Activated CD4-positive, alpha-beta T cell treated with anti-CD3 and anti-CD28 coated beads for 1 hour (primary cell): ENCODE measurements at regions not wholly inside any gene's neighbourhood (a gene's known extent, or its start where the extent isn't known, plus 50 kb on each side); places are given as distances from the start of the nearest gene placed in this dataset.
"Not testable (repeated sequence)": the region's sequence is repeated elsewhere in the genome, so short reads cannot be mapped to it uniquely, and the experiment has no call there.

ENCODE experiments used
- DNase-seq: peaks from one replicate; pipeline ENCODE4 v3.0.0-alpha.2; 2020

GRCh38 chr1:166701603-166702100, 137.6 kb upstream of the POGK start:
- DNase-seq = no peak

- DNase-seq = no peak
Measured at GRCh38 chr1:166703141-166703540, 136.1 kb upstream of the POGK start.

- DNase-seq = no peak
Measured at GRCh38 chr1:166703726-166704462, 135.4 kb upstream of the POGK start.

- no peak for DNase-seq
Measured at GRCh38 chr1:166705376-166706289, 133.6 kb upstream of the POGK start.

GRCh38 chr1:166716620-166717019, 122.7 kb upstream of the POGK start:
- no peak for DNase-seq

- no peak for DNase-seq
Measured at GRCh38 chr1:166721145-166721544, 118.1 kb upstream of the POGK start.

GRCh38 chr1:166730299-166730888, 108.9 kb upstream of the POGK start:
- no peak for DNase-seq

GRCh38 chr1:166738140-166738539, 101.1 kb upstream of the POGK start:
- no peak for DNase-seq

- no peak for DNase-seq
Measured at GRCh38 chr1:166738873-166739272, 100.4 kb upstream of the POGK start.

GRCh38 chr1:166740668-166741276, 98.5 kb upstream of the POGK start:
- no peak for DNase-seq

- no peak for DNase-seq
Measured at GRCh38 chr1:166763318-166763717, 76.0 kb upstream of the POGK start.

GRCh38 chr1:166766942-166767341, 72.3 kb upstream of the POGK start:
- DNase-seq = no peak

GRCh38 chr1:166784646-166785045, 54.6 kb upstream of the POGK start:
- not testable (repeated sequence) for DNase-seq

GRCh38 chr1:166785987-166786386, 53.3 kb upstream of the POGK start:
- no peak for DNase-seq

- DNase-seq = no peak
Measured at GRCh38 chr1:166789286-166789685, 50.0 kb upstream of the POGK start.
